Fibroblast of skin of left quadriceps (primary cell): ENCODE measurements at regions not wholly inside any gene's neighbourhood (a gene's known extent, or its start where the extent isn't known, plus 50 kb on each side); places are given as distances from the start of the nearest gene placed in this dataset.
"Not testable (repeated sequence)": the region's sequence is repeated elsewhere in the genome, so short reads cannot be mapped to it uniquely, and the experiment has no call there.

Experiments
- DNase-seq, 2 experiments: peaks; one replicate each; pipeline ENCODE4 v3.0.0-alpha.2; 2013; ENCODE audit warnings: low read depth in 2 of 2

- not testable (repeated sequence) for DNase-seq
Measured at GRCh38 chr10:70990156-70990555, 101.8 kb upstream of the PCBD1 start.

GRCh38 chr10:70990681-70991080 lies 102.3 kb upstream of the PCBD1 start:
- DNase-seq = no peak

GRCh38 chr10:70991140-70992124 lies 103.1 kb upstream of the PCBD1 start:
- DNase-seq = no peak

GRCh38 chr10:70992436-70992835 lies 104.1 kb upstream of the PCBD1 start:
- DNase-seq = no peak

GRCh38 chr10:70993051-70993450 lies 104.7 kb upstream of the PCBD1 start:
- no peak for DNase-seq

- DNase-seq = no peak
Measured at GRCh38 chr10:70996549-70996948, 108.2 kb upstream of the PCBD1 start.

GRCh38 chr10:70997236-70997635 lies 108.9 kb upstream of the PCBD1 start:
- DNase-seq = no peak

GRCh38 chr10:70998086-70998485 lies 109.7 kb upstream of the PCBD1 start:
- no peak for DNase-seq

- DNase-seq = no peak
Measured at GRCh38 chr10:71001470-71001869, 113.1 kb upstream of the PCBD1 start.

GRCh38 chr10:71004176-71005075 lies 116.1 kb upstream of the PCBD1 start:
- no peak for DNase-seq

- DNase-seq = no peak
Measured at GRCh38 chr10:71005337-71006305, 117.3 kb upstream of the PCBD1 start.

- no peak for DNase-seq
Measured at GRCh38 chr10:71006506-71006905, 118.1 kb upstream of the PCBD1 start.

GRCh38 chr10:71007516-71007915 lies 119.2 kb upstream of the PCBD1 start:
- DNase-seq = no peak

- DNase-seq = no peak
Measured at GRCh38 chr10:71008150-71008549, 119.8 kb upstream of the PCBD1 start.

- no peak for DNase-seq
Measured at GRCh38 chr10:71009126-71009525, 120.8 kb upstream of the PCBD1 start.

GRCh38 chr10:71010730-71011129 lies 122.4 kb upstream of the PCBD1 start:
- no peak for DNase-seq

- no peak for DNase-seq
Measured at GRCh38 chr10:71011141-71011540, 122.8 kb upstream of the PCBD1 start.

- no peak for DNase-seq
Measured at GRCh38 chr10:71014021-71014805, 125.8 kb upstream of the PCBD1 start.

GRCh38 chr10:71015674-71016073 lies 127.3 kb upstream of the PCBD1 start:
- DNase-seq = no peak

GRCh38 chr10:71020061-71020460 lies 131.7 kb upstream of the PCBD1 start:
- DNase-seq = not testable (repeated sequence)
